GM12878 (cell line): ENCODE measurements at regions not wholly inside any gene's neighbourhood (a gene's known extent, or its start where the extent isn't known, plus 50 kb on each side); places are given as distances from the start of the nearest gene placed in this dataset.

ENCODE experiments used
- KDM1A ChIP-seq: fragments of 200-600 bp; sonication (generic); IDR thresholded peaks from 2 replicates; pipeline ENCODE4 v1.6.1; 2016; ENCODE audit warnings: borderline replicate concordance
- MXI1 ChIP-seq: fragments of 150-350 bp; IDR thresholded peaks from 2 replicates; pipeline ENCODE4 v1.6.1; 2011; ENCODE audit warnings: low read depth, mild to moderate bottlenecking, inconsistent platforms, low read length, improper control_type of control experiment
- RAD21 ChIP-seq: IDR thresholded peaks from 2 replicates; pipeline ENCODE4 v1.6.1; 2011; ENCODE audit warnings: mild to moderate bottlenecking, low read depth, low read length, moderate library complexity; ENCODE audit not compliant: insufficient read depth
- TAF1 ChIP-seq: IDR thresholded peaks from 2 replicates; pipeline ENCODE4 v1.6.1; 2011; ENCODE audit warnings: mild to moderate bottlenecking, low read depth, low read length, borderline replicate concordance

DNA sequence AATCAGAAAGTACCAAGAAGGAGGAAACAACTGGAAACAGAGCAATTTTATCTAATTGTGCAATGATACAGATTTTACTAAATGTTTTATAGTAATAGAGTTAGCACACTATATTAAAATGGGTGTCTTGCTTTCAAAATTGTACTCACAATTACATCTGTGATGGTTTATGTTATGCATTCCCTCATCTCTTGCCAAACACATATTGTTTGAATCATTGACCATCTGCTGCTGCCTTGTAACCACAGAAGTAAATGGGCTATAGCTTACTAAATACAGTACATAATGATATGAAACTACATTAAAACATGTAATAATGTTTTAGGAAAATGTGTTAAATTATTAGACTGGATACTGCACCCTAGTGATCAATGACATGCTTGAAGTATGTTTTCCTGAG is 158.1 kb downstream of the SLC25A46 start:
- TF ChIP-seq KDM1A: no peak
- no peak for TF ChIP-seq MXI1
- TF ChIP-seq RAD21: no peak
- no peak for TF ChIP-seq TAF1
